AG04450 (cell line): ENCODE measurements at regions not wholly inside any gene's neighbourhood (a gene's known extent, or its start where the extent isn't known, plus 50 kb on each side); places are given as distances from the start of the nearest gene placed in this dataset.

Experiments
- CTCF ChIA-PET: fragments of 300-600, 350-600 bp; formaldehyde crosslinking; extraction: SDS; loops from one replicate; lab custom pipeline; 2022; ENCODE audit warnings: antibody characterized with exemption, inconsistent platforms; lab: Charles Lee
- POLR2A ChIA-PET: fragments of 350-600 bp; formaldehyde crosslinking; extraction: SDS; loops from one replicate; lab custom pipeline; 2021; ENCODE audit warnings: antibody characterized with exemption, inconsistent platforms; lab: Yijun Ruan, JAX
- DNase-seq: peaks from one replicate; pipeline ENCODE4 v3.0.0-alpha.2; 2011; ENCODE audit warnings: low read depth, low spot score
- H3K27ac ChIP-seq: one replicate; pipeline ENCODE4 v1.5.1; 2012; ENCODE audit warnings: low read depth, low read length, control low read depth
- H3K27me3 ChIP-seq: one replicate; pipeline ENCODE4 v1.6.0; 2012; ENCODE audit warnings: low read length; ENCODE audit not compliant: control insufficient read depth, insufficient read depth
- H3K4me3 ChIP-seq: 2 replicates; pipeline ENCODE4 v1.5.1; 2011; ENCODE audit warnings: mild to moderate bottlenecking, low read depth, low read length, control low read depth
- H3K9me3 ChIP-seq: 2 replicates; pipeline ENCODE4 v1.5.1; 2012; ENCODE audit warnings: low read length; ENCODE audit not compliant: control insufficient read depth, insufficient read depth
- TF ChIP-seq, protein P1 (sequence below): IDR thresholded peaks from 2 replicates; pipeline ENCODE4 v1.5.1; 2011; ENCODE audit warnings: low read depth, low read length, control low read depth, inconsistent platforms

DNA sequence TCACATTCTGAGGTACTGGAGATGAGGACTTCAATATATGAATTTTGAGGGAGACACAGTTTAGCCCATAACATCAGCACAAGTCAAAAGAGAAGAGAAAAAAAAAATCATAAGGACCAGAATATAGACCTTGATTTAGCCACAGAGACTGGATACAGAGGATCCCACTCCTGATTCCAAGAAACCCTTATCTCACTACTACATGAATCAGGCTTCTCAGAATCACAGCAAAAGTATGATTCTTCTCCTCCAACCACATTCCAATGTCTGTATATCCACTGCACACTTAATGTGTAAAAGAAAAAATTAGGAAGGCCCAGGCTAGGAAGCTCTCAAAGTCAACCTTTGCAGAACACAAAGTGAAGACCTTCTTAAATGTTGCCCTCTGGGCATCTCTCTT lies 610.9 kb downstream of the DTWD2 start:
- H3K27ac ChIP-seq: no peak overlapping the region
- H3K9me3 ChIP-seq: peaks cover 1% of the 10 kb centered on the region; the same call in 1 of the 2 replicates
- DNase-seq: no peak
- TF ChIP-seq, protein P1, sequence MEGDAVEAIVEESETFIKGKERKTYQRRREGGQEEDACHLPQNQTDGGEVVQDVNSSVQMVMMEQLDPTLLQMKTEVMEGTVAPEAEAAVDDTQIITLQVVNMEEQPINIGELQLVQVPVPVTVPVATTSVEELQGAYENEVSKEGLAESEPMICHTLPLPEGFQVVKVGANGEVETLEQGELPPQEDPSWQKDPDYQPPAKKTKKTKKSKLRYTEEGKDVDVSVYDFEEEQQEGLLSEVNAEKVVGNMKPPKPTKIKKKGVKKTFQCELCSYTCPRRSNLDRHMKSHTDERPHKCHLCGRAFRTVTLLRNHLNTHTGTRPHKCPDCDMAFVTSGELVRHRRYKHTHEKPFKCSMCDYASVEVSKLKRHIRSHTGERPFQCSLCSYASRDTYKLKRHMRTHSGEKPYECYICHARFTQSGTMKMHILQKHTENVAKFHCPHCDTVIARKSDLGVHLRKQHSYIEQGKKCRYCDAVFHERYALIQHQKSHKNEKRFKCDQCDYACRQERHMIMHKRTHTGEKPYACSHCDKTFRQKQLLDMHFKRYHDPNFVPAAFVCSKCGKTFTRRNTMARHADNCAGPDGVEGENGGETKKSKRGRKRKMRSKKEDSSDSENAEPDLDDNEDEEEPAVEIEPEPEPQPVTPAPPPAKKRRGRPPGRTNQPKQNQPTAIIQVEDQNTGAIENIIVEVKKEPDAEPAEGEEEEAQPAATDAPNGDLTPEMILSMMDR: no peak
- no peak overlapping the region for H3K4me3 ChIP-seq
- no peaks in the 10 kb centered on the region for H3K27me3 ChIP-seq
- ChIA-PET CTCF (no interaction called here), POLR2A (no interaction called here)

DNA sequence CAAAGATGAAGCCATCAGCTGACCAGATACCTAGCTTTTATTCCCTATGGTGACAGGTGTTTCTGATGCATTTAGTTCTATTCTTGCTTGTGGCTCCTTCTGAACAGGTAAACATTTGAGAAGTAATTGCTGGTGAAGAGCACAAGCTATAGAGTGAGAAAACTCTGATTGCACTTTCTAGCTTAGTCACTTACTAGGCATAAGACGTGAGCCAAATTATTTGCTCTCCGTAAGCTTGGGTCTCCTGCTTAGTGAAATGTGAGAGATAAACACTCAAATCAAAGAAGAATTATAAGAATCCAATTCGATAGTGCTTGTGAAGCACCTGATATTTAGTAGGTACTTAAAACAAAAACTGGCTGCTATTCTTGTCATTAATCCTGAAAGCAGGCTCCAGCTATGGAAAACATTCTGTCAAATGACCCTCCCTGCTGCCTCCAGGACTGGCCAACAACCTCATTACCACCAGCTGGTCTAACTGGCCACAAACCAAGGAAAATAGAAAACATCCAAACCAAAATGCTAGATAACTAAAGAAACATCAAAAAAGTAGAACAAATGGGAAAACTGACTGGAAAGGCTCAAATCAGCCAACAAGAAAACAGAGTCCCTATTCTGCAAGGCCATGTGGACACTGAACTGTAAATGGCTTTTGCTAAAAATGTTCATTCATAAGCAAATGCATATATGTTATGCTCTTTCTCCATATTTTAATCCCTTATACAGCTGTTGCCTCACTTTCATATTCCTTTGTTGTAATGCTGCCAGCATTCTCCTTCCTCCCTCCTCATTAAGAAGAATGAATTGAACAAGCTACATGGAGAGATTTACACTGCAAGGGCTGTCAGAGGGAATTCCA lies 616.1 kb downstream of the DTWD2 start:
- CTCF ChIA-PET: no interaction called here
- DNase-seq: no peak
- POLR2A ChIA-PET: no interaction called here
- peaks cover 7% of the 10 kb centered on the region; the same call in 1 of the 2 replicates for H3K9me3 ChIP-seq
- H3K27ac ChIP-seq: no peak overlapping the region
- no peak overlapping the region for H3K4me3 ChIP-seq
- no peaks in the 10 kb centered on the region for H3K27me3 ChIP-seq
- TF ChIP-seq, protein P1: no peak

DNA sequence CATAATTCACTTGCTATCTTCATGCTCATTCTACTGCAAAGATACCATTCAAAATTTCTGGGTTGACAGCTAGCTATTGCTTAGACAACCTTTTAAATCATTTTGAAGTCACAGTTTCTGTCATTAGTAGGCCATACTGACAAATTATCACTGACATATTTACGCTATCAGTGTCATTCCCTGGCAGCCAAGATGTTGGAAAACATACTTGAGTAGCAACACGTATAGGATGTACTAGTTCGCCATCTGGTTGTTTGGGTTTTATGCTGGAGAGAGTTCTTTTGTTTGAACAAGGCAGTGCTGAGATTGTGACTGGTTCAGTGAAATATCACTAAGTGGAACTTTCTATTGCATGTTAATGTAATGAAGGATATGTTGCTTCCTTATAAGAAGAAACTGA lies 621.9 kb downstream of the DTWD2 start:
- TF ChIP-seq, protein P1: no peak
- no peak overlapping the region for H3K27ac ChIP-seq
- no peaks in the 10 kb centered on the region for H3K27me3 ChIP-seq
- CTCF ChIA-PET: no interaction called here
- POLR2A ChIA-PET: no interaction called here
- peaks cover 7% of the 10 kb centered on the region; the same call in 1 of the 2 replicates for H3K9me3 ChIP-seq
- no peak overlapping the region for H3K4me3 ChIP-seq
- DNase-seq: no peak

DNA sequence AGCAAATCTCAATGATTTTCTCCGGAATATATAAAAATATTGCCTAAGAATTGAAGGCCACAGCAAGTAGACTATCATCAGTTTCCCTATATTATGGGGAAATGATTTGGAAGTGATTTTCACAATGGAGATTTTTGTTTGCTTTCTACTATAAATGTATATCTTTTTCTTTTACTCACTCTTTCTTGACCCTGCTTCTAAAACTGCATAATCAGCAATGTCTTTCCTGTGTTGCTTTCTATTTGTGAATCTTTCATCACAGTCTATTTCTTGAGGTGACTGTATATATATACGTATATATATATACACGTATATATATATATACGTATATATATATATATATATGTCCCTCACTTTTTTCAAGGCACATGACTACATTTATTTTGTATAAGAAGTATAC lies 622.6 kb downstream of the DTWD2 start:
- H3K27ac ChIP-seq: no peak overlapping the region
- no peaks in the 10 kb centered on the region for H3K27me3 ChIP-seq
- H3K4me3 ChIP-seq: no peak overlapping the region
- peaks cover 11% of the 10 kb centered on the region; the same call in 1 of the 2 replicates for H3K9me3 ChIP-seq
- no peak for DNase-seq
- ChIA-PET POLR2A (no interaction called here), CTCF (no interaction called here)
- TF ChIP-seq, protein P1: no peak

DNA sequence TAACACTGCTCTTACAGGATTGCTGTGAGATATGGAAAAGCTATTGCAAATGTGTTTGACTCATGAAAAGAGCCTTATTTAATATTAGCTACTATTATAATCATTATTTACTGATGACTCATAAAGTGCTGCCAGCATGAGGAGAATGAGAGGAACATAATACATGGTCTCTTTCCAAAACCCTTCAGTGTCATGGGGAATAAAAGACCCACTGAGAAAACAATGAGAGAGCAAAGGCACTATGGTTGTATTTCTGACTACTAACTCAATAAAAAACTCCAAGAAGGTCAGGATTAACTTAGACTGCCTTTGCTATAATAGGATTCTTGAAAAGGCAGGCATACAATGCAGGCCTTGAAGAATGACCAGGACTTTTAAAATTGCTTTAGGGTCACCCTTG lies 633.5 kb downstream of the DTWD2 start:
- DNase-seq: no peak
- no peak overlapping the region for H3K4me3 ChIP-seq
- H3K9me3 ChIP-seq: no peaks in the 10 kb centered on the region
- ChIA-PET POLR2A (no interaction called here), CTCF (no interaction called here)
- no peaks in the 10 kb centered on the region for H3K27me3 ChIP-seq
- H3K27ac ChIP-seq: no peak overlapping the region
- TF ChIP-seq, protein P1: no peak
